ENCODE measurements at regions not wholly inside any gene's neighbourhood (a gene's known extent, or its start where the extent isn't known, plus 50 kb on each side); places are given as distances from the start of the nearest gene placed in this dataset.

DNA sequence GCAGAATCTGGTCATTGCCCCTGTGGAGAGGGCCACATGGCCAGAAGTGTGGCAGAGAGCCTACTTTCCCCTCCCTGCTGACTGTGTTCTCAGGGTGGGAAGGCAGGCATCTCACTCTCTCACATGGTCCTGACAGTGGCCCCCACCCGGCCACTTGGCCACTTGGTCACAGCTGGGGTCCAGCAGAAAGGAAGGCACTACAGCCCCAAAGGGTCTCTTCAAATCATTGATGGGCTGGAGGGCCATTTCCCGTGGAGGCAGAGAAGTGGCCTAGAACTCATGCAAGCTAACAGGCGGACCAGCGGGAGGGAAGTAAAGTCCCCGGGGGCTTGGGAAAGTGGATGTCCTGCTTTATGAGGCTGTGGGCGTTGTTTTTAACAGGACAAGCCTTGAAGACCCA is 125.3 kb downstream of the EMX2 start:
- H3K4me1 ChIP-seq (ENCODE audit: control insufficient read depth, insufficient read depth, low read length): no peaks in the 10 kb centered on the region
- ChIA-PET POLR2A (no interaction called here), CTCF (no interaction called here)
- no peak overlapping the region for H3K4me3 ChIP-seq (ENCODE audit: low read depth, low read length)
- no peak overlapping the region for H3K27ac ChIP-seq (ENCODE audit: extremely low read depth, low read depth, low read length)
- H3K36me3 ChIP-seq (ENCODE audit: control insufficient read depth in 2 of 2, insufficient read depth in 1 of 2, low read length in 2 of 2): no peaks in the 10 kb centered on the region
- no peaks in the 10 kb centered on the region for H3K9me3 ChIP-seq (ENCODE audit: control insufficient read depth, insufficient read depth, low read depth, low read length)
- TF ChIP-seq ZNF354C (tag by site-specific recombination; IDR thresholded peaks at IDR 0.05; ENCODE audit: borderline replicate concordance, low read depth) (no peak), ZNF274 (IDR thresholded peaks at IDR 0.05; ENCODE audit: low read length) (no peak), ZNF274 (tag by site-specific recombination; IDR thresholded peaks at IDR 0.05; ENCODE audit: borderline replicate concordance) (no peak), ZNF112 (tag by site-specific recombination; IDR thresholded peaks at IDR 0.05) (no peak), ZNF600 (tag by site-specific recombination; IDR thresholded peaks at IDR 0.05) (no peak), ZNF132 (tag by site-specific recombination; IDR thresholded peaks at IDR 0.05; ENCODE audit: borderline replicate concordance) (no peak), OSR2 (tag by site-specific recombination; IDR thresholded peaks at IDR 0.05) (no peak), GFI1B (tag by site-specific recombination; IDR thresholded peaks at IDR 0.05) (no peak), SETDB1 (IDR thresholded peaks at IDR 0.05; ENCODE audit: insufficient read length, low read length) (no peak), ZNF366 (tag by site-specific recombination; conservative IDR thresholded peaks at IDR 0.05) (no peak), ZNF555 (tag by site-specific recombination; conservative IDR thresholded peaks at IDR 0.05) (no peak), ZNF629 (tag by site-specific recombination; IDR thresholded peaks at IDR 0.05) (no peak), ZNF585B (tag by site-specific recombination; IDR thresholded peaks at IDR 0.05) (no peak)
- TF ChIP-seq, protein P1, sequence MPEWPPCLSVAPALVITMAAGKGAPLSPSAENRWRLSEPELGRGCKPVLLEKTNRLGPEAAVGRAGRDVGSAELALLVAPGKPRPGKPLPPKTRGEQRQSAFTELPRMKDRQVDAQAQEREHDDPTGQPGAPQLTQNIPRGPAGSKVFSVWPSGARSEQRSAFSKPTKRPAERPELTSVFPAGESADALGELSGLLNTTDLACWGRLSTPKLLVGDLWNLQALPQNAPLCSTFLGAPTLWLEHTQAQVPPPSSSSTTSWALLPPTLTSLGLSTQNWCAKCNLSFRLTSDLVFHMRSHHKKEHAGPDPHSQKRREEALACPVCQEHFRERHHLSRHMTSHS (tag by site-specific recombination; IDR thresholded peaks at IDR 0.05): no peak
- TF ChIP-seq, protein P2, sequence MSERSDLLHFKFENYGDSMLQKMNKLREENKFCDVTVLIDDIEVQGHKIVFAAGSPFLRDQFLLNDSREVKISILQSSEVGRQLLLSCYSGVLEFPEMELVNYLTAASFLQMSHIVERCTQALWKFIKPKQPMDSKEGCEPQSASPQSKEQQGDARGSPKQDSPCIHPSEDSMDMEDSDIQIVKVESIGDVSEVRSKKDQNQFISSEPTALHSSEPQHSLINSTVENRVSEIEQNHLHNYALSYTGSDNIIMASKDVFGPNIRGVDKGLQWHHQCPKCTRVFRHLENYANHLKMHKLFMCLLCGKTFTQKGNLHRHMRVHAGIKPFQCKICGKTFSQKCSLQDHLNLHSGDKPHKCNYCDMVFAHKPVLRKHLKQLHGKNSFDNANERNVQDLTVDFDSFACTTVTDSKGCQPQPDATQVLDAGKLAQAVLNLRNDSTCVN (tag by site-specific recombination; optimal IDR thresholded peaks at IDR 0.05): no peak
- TF ChIP-seq, protein P3, sequence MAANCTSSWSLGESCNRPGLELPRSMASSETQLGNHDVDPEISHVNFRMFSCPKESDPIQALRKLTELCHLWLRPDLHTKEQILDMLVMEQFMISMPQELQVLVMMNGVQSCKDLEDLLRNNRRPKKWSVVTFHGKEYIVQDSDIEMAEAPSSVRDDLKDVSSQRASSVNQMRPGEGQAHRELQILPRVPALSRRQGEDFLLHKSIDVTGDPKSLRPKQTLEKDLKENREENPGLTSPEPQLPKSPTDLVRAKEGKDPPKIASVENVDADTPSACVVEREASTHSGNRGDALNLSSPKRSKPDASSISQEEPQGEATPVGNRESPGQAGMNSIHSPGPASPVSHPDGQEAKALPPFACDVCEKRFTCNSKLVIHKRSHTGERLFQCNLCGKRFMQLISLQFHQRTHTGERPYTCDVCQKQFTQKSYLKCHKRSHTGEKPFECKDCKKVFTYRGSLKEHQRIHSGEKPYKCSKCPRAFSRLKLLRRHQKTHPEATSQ (tag by site-specific recombination; IDR thresholded peaks at IDR 0.05): no peak
- TF ChIP-seq, protein P4, sequence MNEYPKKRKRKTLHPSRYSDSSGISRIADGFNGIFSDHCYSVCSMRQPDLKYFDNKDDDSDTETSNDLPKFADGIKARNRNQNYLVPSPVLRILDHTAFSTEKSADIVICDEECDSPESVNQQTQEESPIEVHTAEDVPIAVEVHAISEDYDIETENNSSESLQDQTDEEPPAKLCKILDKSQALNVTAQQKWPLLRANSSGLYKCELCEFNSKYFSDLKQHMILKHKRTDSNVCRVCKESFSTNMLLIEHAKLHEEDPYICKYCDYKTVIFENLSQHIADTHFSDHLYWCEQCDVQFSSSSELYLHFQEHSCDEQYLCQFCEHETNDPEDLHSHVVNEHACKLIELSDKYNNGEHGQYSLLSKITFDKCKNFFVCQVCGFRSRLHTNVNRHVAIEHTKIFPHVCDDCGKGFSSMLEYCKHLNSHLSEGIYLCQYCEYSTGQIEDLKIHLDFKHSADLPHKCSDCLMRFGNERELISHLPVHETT (tag by site-specific recombination; IDR thresholded peaks at IDR 0.05): no peak
- TF ChIP-seq, protein P5, sequence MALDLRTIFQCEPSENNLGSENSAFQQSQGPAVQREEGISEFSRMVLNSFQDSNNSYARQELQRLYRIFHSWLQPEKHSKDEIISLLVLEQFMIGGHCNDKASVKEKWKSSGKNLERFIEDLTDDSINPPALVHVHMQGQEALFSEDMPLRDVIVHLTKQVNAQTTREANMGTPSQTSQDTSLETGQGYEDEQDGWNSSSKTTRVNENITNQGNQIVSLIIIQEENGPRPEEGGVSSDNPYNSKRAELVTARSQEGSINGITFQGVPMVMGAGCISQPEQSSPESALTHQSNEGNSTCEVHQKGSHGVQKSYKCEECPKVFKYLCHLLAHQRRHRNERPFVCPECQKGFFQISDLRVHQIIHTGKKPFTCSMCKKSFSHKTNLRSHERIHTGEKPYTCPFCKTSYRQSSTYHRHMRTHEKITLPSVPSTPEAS (tag by site-specific recombination; IDR thresholded peaks at IDR 0.05): no peak
- TF ChIP-seq, protein P6, sequence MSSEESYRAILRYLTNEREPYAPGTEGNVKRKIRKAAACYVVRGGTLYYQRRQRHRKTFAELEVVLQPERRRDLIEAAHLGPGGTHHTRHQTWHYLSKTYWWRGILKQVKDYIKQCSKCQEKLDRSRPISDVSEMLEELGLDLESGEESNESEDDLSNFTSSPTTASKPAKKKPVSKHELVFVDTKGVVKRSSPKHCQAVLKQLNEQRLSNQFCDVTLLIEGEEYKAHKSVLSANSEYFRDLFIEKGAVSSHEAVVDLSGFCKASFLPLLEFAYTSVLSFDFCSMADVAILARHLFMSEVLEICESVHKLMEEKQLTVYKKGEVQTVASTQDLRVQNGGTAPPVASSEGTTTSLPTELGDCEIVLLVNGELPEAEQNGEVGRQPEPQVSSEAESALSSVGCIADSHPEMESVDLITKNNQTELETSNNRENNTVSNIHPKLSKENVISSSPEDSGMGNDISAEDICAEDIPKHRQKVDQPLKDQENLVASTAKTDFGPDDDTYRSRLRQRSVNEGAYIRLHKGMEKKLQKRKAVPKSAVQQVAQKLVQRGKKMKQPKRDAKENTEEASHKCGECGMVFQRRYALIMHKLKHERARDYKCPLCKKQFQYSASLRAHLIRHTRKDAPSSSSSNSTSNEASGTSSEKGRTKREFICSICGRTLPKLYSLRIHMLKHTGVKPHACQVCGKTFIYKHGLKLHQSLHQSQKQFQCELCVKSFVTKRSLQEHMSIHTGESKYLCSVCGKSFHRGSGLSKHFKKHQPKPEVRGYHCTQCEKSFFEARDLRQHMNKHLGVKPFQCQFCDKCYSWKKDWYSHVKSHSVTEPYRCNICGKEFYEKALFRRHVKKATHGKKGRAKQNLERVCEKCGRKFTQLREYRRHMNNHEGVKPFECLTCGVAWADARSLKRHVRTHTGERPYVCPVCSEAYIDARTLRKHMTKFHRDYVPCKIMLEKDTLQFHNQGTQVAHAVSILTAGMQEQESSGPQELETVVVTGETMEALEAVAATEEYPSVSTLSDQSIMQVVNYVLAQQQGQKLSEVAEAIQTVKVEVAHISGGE (tag by site-specific recombination; conservative IDR thresholded peaks at IDR 0.05; ENCODE audit: low read depth): no peak
